HG03039 (cell line): ENCODE measurements at regions not wholly inside any gene's neighbourhood (a gene's known extent, or its start where the extent isn't known, plus 50 kb on each side); places are given as distances from the start of the nearest gene placed in this dataset.

ENCODE experiments used
- ATAC-seq: cut with Tn5 transposase; IDR thresholded peaks from one replicate; pipeline ENCODE4 v1.9.1; 2021; ENCODE audit warnings: mild to moderate bottlenecking, moderate library complexity; ENCODE audit not compliant: unreplicated experiment

DNA sequence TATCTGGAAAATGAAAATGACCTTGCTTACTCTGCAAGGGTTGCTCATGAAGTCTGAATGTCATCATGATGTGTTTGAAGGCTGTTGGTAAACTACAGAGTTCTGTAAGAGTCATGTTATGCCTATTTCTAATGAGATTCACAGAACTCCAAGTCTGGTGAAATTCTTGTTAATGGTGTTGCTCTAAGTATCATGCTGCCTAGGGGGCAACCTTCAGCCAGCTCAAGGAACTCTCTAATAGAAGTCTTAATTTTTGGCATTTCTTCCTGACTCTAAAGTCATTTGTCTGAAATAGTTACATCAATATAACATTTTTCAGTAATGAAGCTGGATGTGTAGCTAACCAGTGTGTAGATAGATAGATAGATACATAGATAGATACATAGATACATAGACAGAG, 302.8 kb downstream of the FAT3 start:
- no peak for ATAC-seq

DNA sequence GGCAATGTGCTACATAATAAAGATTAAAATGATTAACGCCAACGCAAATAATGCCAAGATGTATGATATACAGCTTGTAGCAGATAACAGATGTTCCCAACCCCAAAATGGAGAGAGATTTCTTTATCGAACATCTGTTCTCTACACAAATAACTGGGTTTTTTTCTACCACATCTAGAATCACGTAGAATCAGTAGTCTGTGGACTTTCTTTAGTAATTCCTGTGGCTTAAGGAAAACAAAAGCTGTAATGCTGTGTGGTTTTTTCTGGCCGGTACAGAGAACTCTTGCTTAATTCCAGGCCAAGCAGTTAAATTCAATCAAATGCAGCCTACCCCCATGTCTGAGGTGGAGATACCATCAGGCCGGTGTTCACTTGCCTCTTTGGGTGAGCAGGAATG, 303.4 kb downstream of the FAT3 start:
- no peak for ATAC-seq

DNA sequence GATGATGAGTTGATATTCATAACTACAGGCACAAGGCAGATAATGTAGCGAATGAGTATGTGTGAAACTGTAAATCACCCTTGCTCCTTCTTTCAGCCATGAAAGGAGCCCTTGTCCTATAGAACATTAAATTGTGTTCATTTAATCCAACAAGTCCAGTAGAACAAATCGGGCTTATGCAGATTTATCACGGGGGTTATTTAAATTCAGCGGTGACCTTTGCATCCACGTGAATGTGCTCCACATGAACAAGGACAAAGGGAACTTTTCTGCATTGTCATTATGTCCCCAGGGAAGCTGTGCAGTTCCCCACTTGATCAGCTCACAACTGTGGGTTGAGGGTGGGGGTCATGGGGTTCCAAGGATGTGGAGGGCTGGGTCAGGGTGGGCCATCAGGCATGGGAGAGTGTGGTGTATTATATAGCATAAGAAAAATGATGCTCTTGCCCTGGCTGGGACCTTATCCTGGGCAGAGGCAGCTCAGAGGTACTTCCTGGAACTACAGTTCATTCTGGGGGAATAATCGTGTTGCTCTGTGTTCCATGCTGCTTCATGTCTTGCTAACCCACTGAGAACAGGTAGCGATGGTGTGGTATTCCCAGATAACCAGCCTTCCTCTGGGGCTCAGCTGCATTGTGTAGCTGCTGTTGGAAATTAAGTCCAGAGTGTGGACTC, 306.6 kb downstream of the FAT3 start:
- no peak for ATAC-seq

DNA sequence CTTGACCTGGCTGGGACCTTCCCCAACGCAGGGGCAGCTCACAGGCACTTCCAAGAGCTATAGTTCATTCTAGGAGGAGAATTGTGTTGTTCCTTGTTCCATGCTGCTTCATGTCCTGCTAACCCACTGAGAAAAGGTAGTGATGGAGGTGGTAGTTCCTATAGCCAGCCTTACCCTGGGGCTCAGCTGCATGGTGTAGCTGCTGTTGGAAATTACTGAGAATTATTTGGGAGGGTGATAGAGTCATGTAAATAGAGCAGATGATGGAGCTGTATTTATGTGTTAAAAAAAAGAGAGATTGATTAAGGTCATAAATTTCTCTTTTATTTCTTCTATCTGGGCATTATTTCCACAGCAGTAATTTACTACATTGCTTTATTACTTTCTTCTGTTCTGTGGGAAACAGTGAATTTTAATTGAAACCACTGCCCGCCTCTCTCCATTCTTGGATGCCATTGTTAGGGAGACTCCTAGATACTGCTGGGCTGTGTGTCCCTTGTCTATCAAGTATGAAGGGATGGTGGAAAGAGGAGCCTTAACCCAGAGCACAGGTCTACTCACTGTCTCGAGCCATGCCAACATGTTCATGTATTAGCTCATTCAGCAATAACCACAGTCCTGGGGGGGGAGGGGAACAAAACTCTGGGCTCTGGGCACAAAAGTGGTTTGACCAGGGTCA, 309.2 kb downstream of the FAT3 start:
- no peak for ATAC-seq

DNA sequence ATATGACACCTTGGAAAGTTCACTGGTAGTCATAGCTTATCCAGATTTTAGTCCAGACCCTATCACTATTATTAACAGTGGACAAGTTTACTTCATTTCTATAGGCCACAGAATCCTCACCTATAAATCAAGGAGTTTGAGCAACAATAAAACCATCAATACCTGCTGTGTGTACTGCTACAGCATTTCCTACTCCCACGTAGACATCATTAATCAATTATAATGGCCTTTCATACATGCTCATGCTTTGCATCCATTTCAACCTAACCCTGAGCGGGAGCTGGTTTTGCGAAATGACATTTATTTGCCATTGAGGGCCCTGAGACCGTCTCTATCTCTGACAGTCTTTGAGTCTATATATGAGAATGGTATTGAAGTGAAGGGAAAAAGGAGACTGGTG, 312.3 kb downstream of the FAT3 start:
- ATAC-seq, result no peak

DNA sequence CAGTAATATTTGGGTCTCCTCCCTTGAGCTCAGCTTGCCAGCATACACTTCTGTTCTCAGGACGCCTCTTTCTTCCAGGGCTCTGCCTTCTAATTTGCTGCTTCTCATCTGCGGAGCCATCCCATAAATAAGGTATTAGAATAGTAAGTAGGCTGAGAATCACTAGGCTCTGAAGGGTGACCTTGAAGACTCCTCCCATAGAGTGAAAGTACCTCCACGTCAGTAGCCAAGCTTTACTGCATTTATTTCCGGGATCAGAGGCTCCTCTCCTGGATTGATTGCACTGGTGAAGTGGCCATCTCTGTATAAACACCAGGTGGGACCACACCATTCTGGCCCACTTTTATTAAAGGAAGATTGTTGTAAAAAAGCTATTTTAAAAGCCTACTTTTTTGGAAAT, 315.5 kb downstream of the FAT3 start:
- ATAC-seq, result no peak

DNA sequence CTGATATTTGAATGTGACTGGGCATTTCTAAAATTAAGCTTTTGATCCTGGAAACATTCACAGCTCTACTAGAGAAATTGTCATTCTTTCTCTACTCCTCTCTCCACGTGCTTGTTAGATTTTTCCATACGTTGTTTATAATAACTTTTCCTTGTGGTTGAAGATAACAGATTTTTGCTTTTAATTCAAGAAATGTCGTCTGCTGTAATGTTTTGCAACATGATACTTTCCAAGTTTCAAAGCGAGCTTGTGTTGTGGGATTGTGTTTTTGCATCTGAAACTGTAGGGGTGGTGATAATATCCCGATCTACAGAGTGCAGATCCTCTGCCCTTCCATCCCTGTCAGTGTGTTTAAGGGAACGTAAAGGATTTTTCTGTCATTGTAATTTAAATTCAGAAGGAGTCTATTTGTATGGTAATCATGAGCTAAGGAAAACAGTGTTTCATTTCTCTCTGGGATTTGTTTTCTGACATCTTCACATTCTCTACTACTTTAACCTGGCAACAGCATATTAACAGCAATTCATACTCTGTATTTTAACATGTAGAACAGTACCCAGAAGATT, 321.4 kb downstream of the FAT3 start:
- no peak for ATAC-seq

DNA sequence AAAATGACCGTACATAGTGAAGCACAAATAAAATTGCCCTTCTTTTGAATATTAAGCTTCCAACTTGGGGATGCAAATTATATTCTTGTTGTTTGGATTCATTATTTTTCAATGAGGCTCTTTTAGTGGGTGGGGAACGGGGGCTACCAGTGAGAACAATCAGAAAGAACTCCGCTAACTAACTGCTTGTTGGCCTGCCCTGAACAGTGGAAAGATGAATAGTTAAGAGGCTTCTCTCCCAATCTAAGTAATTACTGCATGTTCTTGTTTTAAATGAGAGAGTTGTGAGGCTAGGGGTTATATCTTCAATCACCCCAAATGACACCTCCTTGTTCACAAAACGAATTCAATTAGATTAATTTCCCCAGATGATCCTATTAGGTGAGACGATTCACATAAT, 322.0 kb downstream of the FAT3 start:
- ATAC-seq, result no peak

DNA sequence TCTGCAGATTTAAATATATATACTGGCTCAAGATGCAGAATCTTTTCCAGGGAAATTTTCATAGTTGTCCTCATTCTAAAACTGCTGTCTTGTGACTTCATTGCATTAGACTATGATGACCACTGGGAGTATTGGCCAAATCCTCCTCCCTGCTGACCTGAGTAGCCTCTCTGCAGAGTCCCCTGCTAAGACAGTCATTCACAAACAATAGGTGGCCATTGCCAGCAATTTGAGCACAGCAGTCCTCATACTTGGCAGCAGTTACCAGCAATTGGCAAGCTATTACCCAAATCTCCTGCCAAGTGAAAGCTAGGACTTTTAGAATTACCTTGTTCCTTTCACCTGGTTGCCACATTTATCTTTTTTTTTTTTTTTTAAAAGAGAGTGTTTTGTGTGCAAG, 325.8 kb downstream of the FAT3 start:
- ATAC-seq, result no peak

DNA sequence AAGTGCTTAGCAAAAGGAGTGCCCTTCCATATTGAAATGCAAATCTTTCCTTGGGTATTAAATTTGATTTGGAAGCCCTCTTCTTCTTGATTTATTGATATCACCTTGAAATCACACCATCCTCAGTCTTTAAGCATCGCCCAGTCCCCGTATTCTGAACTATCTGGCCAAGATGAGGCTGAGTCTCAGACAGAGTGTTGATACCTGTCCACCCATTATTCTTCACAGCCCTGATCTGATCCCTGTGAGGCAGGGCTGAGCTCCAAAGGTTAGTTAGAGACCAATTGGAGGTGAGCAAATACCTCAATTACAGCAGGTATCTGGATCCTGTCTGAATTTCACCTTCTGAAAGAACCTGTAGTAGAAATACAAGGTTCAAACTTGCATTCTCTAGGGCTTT, 326.3 kb downstream of the FAT3 start:
- ATAC-seq, result no peak

DNA sequence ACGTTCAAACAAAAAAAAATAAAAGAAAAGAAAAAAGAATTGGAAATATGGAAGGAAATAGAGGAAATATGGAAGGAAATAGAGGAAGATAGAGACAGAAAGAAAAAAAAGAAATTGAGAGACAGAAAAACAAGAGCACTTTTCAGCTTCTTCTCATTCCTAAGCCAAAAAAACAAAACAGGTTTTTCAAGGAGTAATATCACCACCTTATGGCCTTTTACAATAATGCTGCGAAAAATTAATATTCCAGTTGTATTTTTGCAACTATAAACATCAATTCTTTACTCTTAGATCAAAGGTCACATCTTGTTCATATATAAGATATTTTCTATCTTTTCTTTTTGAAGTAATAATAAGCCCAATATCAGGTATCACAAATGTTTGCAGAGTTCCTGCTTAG, 328.3 kb downstream of the FAT3 start:
- no peak for ATAC-seq

DNA sequence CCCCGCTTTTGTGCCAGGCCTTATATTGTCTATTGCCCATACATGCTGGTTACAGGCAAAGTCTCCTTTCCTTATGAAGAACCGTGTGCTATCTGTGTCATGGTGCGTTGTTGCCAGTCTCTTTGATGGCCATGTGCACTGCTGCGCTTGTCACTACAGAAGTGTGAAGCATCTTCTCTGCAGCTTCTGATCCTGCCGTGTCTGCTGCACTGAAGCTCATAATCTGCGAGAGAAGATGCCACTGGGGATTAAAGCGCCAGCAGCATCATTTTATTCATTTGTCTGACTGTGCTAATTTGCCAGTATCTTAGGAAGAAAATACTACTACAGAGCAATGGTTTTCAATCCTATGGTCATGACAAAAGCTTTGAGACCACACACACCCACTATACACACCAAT, 330.1 kb downstream of the FAT3 start:
- no peak for ATAC-seq

DNA sequence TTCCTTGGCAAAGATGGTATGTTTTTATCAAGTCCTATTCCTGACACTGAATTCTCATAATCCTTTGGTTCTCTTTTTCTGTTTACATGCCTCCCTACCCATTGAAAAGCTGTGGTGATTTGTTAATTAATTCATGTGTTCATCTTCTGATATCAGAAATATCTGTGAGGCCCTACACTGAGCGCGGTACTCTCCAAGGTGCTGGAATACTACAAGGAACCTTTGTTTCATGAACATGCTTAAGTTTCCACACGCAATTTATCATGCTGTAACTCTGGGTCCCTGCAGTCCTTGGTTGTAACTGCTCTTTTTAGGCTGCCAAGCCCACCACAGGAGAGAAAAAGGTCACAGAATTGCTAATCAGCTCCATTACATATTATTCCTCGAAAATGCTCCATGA, 331.8 kb downstream of the FAT3 start:
- ATAC-seq, result no peak

DNA sequence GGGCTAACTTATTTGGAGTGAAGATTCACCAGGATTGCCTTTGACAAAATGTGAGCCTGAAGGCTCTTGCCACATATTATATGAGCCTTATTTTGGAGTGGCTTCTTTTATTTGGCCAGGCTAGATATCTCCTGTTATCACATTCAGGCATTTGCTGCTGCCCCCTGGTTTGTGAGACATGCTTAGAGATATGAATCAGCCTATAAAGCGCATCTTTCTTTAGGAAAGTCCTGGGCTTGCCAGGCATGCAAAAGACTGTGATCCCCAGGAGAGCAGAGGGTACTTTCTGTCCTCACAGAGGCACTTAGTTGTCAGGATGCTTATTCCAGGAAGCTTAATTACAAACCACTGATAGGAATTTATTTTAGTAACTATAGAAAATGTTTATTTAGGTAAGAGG, 333.3 kb downstream of the FAT3 start:
- no peak for ATAC-seq

DNA sequence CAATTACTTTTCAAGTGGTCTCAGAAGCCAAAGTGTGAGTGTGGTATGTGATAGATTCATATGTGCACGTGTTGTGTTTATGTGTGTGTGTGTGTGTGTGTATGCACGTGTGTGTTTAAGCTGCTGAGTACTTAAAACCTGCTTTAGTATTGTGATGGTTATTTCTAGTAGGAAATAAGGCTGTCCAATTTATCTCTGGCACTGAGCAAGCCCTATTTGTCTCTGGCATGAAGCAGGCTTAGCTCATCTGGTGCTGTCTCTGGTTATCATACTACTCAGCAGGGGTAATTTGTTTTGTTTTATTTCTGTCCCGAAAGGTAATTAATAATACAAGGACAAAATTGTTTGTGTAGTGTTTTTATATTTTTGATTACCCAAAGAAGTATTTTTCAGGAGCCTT, 333.7 kb downstream of the FAT3 start:
- no peak for ATAC-seq

DNA sequence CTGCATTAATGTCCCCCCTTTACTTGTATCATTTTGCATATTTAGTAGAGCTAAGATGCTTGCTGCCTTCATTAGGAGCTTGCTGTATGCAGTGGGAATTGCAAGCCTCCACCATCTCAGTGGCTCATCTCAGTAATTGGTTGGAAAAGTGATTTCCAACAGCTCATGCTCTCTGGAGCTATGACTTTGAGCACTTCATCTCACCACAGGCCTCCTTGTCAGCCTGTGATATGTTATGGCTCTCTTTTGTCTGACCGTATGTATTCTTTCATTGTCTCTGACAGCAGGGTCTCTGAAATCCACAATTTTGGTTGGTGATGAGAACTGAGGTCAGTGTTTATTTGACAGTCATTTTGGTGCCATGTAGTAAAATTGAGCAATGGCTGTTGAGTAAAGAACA, 345.1 kb downstream of the FAT3 start:
- no peak for ATAC-seq

DNA sequence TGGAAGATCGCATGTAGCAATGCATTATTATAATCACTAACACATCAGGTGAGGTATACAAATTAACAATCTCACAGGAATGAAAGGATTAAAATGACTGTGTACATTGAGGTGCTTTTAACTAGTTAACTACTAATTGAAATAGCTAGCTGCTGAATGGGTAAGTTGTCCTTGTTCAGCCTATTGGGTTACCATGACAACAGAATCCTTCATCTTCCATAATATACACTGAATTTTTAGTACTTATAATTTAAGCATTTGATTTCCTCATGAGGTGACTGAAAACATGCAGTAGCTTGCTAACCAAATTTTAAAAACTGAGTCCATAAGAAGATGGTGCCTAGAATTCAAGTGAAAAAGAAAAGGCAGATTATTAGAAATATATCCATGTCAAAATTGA, 347.9 kb downstream of the FAT3 start:
- no peak for ATAC-seq

DNA sequence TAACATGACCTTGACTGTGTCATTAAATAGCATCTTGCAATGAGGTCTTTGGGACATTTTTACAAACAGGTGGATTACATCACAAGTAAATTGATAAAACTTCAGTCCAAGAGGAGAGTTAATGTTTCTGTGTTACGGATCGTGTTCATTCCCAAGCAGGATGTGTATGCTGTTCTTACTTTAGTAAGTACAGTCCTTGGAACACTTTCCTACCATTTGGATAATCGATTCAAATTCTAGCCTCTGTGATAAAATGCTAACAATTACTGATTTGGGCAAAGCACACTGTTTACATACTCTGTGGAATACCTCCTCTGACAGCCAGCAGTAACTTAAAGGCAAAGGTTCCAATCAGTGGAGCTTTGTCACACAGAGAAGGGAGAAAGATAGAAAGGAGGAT, 351.7 kb downstream of the FAT3 start:
- ATAC-seq, result no peak

DNA sequence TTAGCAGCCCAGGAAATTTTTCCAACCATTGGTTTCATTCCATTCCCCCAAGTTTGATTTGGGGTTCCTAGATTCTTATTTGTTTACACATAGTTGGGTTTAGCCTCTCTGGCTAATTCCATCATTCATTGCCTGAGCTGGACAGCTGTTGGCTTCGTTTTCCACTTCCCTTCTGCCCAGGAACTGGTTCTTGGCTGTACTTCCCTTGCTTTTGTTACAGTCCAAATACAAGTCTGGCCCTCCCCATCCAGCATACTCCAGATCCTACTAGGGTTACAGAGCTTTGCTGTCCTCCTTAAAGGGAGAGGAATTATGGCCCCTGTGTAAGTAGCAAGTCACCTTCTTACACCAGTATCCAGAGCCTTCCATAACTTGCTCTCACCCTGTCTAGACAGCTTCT, 356.3 kb downstream of the FAT3 start:
- ATAC-seq, result no peak

DNA sequence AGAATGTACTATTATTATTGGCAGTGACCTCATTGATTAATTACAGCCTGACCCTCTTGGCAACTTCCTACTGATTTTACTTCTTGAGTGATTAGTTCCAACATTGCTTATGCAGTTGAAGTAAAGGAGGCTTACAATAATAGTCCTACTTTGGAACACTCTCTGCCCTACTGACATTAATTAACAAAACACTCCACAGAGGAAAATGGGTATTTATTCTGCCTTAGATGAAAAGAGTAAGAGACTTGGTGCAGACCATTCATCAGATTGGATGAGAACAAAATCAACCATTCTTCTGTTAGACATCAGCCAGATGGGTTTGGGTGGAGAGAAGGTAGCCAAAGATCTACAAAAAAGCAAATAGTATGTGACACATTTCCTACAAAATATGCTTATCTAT, 363.8 kb downstream of the FAT3 start:
- ATAC-seq, result no peak

DNA sequence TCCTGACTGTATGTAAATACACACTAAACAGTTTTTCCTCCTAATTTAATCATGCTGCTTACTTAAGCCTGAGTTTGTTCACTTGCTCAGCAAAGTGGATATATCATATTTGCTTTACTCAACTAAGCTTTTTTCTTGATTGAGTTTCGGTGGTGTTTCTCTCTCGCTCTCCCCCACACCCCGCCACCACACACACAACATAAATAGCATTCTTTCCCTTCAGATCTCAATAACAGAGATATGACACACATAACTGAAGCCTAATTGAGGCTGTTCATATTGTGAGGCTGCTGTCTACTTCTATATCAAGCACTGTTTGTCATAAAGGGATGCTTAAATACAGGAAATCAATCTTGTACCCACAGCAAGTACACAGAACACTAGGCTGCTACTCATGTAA, 364.9 kb downstream of the FAT3 start:
- ATAC-seq, result no peak

DNA sequence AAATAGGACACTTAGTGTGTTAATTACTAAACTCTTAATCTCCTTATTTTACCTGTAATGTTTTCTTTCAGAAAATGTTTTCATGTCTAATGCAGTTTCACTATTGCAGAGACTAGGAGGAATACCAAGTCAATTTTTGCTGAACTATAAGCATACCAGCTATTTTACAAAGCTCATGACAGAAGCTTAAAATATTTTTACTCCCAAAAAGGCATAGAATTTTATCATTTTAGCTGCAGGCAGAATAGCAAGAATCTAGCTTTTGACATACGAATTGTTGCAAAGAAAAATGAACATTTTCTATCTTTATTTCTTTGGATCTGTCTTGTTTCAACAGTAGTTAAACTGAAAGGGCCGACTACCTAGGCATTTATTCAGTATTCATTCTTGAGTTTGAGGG, 366.9 kb downstream of the FAT3 start:
- no peak for ATAC-seq

DNA sequence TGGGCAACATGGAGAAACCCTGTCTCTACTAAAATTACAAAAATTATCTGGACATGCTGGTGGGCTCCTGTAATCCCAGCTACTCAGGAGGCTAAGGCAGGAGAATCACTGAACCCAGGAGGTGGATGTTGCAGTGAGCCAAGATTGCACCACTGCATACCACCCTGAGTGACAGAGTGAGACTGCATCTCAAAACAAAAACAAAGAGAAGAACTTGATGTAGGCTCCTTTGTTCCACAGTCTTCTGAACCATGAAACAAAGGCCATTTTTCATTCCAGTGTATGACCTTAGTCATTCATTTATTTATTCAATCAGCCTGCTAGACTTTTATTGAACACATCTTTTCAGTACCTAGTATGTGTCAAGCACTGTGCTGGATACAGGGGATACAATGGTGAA, 369.6 kb downstream of the FAT3 start:
- no peak for ATAC-seq
